Adrenal gland (tissue), 9 donors: ENCODE measurements at regions not wholly inside any gene's neighbourhood (a gene's known extent, or its start where the extent isn't known, plus 50 kb on each side); places are given as distances from the start of the nearest gene placed in this dataset.

Experiments
- DNase-seq, 7 donors: peaks; one replicate each; pipeline ENCODE4 v3.0.0-alpha.2; 2019 to 2020
- H3K27ac ChIP-seq, 5 donors: fragments of 200-600 bp; sonication (generic) in 4 of 5; 1 replicate in 3 of 5; 2 replicates in 2 of 5; pipeline versions ENCODE4 v1.5.1 to v1.8.0; 2016 to 2020; ENCODE audit warnings: mild to moderate bottlenecking in 1 of 5
- H3K27me3 ChIP-seq: fragments of 200-600 bp; 2 replicates; pipeline ENCODE4 v1.8.0; 2021
- H3K36me3 ChIP-seq, 2 donors: fragments of 200-600 bp; replicated peaks in 1 of 2; 1 replicate in 1 of 2; 2 replicates in 1 of 2; pipeline versions ENCODE4 v1.5.1 to v1.8.0; 2018 to 2022
- H3K4me1 ChIP-seq, 2 donors: fragments of 200-600 bp; replicated peaks in 1 of 2; 1 replicate in 1 of 2; 2 replicates in 1 of 2; pipeline versions ENCODE4 v1.5.1 to v1.8.0; 2018 to 2021
- H3K4me3 ChIP-seq, 4 donors: fragments of 200-600 bp; sonication (generic) in 3 of 4; one replicate each; pipeline ENCODE4 v1.5.1; 2016 to 2018
- H3K9me3 ChIP-seq, 3 donors: fragments of 200-600 bp; sonication (generic) in 1 of 3; replicated peaks in 1 of 3; 1 replicate in 2 of 3; 2 replicates in 1 of 3; pipeline versions ENCODE4 v1.5.1 to v1.8.0; 2016 to 2021
- POLR2A ChIP-seq, 2 donors: fragments of 450-650 bp; IDR thresholded peaks; one replicate each; pipeline ENCODE4 v1.6.1; 2017; ENCODE audit warnings: antibody characterized with exemption in 2 of 2, mild to moderate bottlenecking in 2 of 2, moderate library complexity in 1 of 2
- WGBS, 4 donors: extraction: QIAGEN DNeasy Blood & Tissue Kit in 2 of 4; methylation state at CpG; one replicate each; pipeline versions ENCODE4 v1.1.5 to v1.1.7; 2013 to 2017; 5-methylcytosine and 5-hydroxymethylcytosine counted together
- intact Hi-C, 2 donors: fragments of 100-400 bp; cut with DNase I; formaldehyde crosslinking; loops; one replicate each; pipeline versions ENCODE4 v1.14.1 to v1.15.0; 2022 to 2023
- TF ChIP-seq, protein P1 (sequence below), 6 experiments: fragments of 450-650 bp in 4 of 6; fragments of 200-600 bp in 2 of 6; sonication (generic) in 1 of 6; IDR thresholded peaks; 1 replicate in 5 of 6; 2 replicates in 1 of 6; pipeline versions ENCODE4 v1.5.1 to v1.8.0; 2016 to 2021; ENCODE audit warnings: antibody characterized with exemption in 6 of 6, mild to moderate bottlenecking in 2 of 6, moderate library complexity in 1 of 6
- donor health status: healthy with polysubstance abuse.
- donor health status: Bipolar disorder and iron deficiency.
- donor health status: DM: yes; HTN: yes; CAD: no.
- donor health status: DM: no; HTN: no; CAD: no.
- donor health status: DM: no; HTN: no; CAD: no.

DNA sequence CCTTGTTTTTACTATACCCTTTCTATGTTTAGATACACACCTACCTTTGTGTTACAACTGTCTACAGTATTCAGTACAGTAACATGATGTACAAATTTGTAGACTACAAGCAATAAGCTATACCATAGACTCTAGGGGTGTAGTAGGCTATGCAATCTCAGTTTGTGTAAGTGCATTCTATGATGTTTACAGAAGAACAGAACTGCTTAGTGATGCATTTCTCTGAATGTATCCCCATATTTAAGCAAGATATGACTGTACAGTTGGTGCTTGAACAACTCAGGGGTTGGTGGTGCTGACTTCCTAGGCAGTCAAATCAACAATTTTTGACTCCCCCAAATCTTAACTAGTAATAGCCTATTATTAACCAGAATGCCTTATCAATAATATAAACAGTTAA, 467.1 kb upstream of the TGFBR2 start:
- TF ChIP-seq, protein P1, sequence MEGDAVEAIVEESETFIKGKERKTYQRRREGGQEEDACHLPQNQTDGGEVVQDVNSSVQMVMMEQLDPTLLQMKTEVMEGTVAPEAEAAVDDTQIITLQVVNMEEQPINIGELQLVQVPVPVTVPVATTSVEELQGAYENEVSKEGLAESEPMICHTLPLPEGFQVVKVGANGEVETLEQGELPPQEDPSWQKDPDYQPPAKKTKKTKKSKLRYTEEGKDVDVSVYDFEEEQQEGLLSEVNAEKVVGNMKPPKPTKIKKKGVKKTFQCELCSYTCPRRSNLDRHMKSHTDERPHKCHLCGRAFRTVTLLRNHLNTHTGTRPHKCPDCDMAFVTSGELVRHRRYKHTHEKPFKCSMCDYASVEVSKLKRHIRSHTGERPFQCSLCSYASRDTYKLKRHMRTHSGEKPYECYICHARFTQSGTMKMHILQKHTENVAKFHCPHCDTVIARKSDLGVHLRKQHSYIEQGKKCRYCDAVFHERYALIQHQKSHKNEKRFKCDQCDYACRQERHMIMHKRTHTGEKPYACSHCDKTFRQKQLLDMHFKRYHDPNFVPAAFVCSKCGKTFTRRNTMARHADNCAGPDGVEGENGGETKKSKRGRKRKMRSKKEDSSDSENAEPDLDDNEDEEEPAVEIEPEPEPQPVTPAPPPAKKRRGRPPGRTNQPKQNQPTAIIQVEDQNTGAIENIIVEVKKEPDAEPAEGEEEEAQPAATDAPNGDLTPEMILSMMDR (IDR thresholded peaks at IDR 0.05), result no peak
- TF ChIP-seq POLR2A (IDR thresholded peaks at IDR 0.05), result no peak
- intact Hi-C loops, result no loop called here
- Histone ChIP-seq H3K27ac (no peak overlapping the region), H3K9me3 (no peaks in the 10 kb centered on the region), H3K4me1 (peaks cover 4 to 15% of the 10 kb centered on the region in 2 donors), H3K36me3 (no peaks in the 10 kb centered on the region), H3K27me3 (no peaks in the 10 kb centered on the region), H3K4me3 (no peak overlapping the region)
- DNase-seq, result no peak

GRCh38 chr3:30140356-30141075, 465.9 kb upstream of the TGFBR2 start:
- no peaks in the 10 kb centered on the region for H3K36me3 ChIP-seq
- no peaks in the 10 kb centered on the region for H3K27me3 ChIP-seq
- H3K9me3 ChIP-seq, result no peaks in the 10 kb centered on the region
- H3K27ac ChIP-seq, result peak overlapping the region in 1 of 5 donors; percentile 31
- no peak overlapping the region for H3K4me3 ChIP-seq
- intact Hi-C loops, result no loop called here
- peaks cover 4 to 15% of the 10 kb centered on the region in 2 donors for H3K4me1 ChIP-seq
- 55 to 70% (median 63%) methylated on average over 3 of the region's 3 CpGs for WGBS, 4 donors
- DNase-seq, result no peak
- TF ChIP-seq POLR2A (IDR thresholded peaks at IDR 0.05), result no peak
- TF ChIP-seq, protein P1 (IDR thresholded peaks at IDR 0.05), result no peak

- H3K9me3 ChIP-seq, result no peaks in the 10 kb centered on the region
- DNase-seq, result peak in 1 of 7 donors; percentile 15
- 53 to 69% (median 61%) methylated on average over 2 of the region's 2 CpGs for WGBS, 4 donors
- H3K4me1 ChIP-seq, result peaks cover 4 to 15% of the 10 kb centered on the region in 2 donors
- TF ChIP-seq, protein P1 (IDR thresholded peaks at IDR 0.05), result no peak
- TF ChIP-seq POLR2A (IDR thresholded peaks at IDR 0.05), result no peak
- no peaks in the 10 kb centered on the region for H3K36me3 ChIP-seq
- no peak overlapping the region for H3K4me3 ChIP-seq
- no peak overlapping the region for H3K27ac ChIP-seq
- intact Hi-C loops, result no loop called here
- no peaks in the 10 kb centered on the region for H3K27me3 ChIP-seq
Measured at GRCh38 chr3:30141178-30141581, 465.2 kb upstream of the TGFBR2 start.

GRCh38 chr3:30141927-30142326, 464.5 kb upstream of the TGFBR2 start:
- 39 to 56% (median 45%) methylated on average over 3 of the region's 3 CpGs for WGBS, 4 donors

More at GRCh38 chr3:30141927-30142326, 464.5 kb upstream of the TGFBR2 start:
- TF ChIP-seq POLR2A (IDR thresholded peaks at IDR 0.05), result no peak
- TF ChIP-seq, protein P1 (IDR thresholded peaks at IDR 0.05), result no peak
- Histone ChIP-seq H3K4me1 (peaks cover 4 to 15% of the 10 kb centered on the region in 2 donors), H3K27me3 (no peaks in the 10 kb centered on the region), H3K9me3 (no peaks in the 10 kb centered on the region), H3K4me3 (no peak overlapping the region), H3K27ac (no peak overlapping the region), H3K36me3 (no peaks in the 10 kb centered on the region)
- intact Hi-C loops, result no loop called here
- no peak for DNase-seq
